ENCODE measurements at regions not wholly inside any gene's neighbourhood (a gene's known extent, or its start where the extent isn't known, plus 50 kb on each side); places are given as distances from the start of the nearest gene placed in this dataset.

DNA sequence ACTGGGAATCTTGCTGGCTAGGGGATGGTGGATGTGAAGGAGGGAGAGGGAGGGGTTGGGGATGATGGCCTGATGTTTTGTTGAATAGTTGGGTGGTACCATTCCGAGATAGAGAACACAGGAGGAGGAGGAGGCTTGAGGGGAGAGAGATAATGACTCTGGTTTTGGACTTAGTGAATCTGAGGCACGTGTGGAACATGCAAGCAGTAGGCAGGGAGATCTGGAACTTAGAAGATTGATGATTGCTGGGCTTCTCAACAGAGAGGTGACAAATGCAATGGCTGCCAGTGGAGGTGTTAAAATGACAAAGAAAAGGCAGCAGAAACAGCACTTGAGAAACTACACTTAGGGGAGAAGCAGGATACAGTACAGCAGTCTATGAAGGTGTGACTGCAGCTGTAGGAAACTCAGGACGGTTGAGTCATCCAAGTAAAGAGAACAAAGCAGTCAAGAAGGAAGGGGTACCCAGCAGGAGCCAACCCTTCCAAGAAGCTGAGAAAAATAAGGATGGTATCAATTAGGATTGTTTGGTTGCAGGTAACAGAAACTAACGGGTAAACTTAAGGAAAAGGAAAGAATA lies 186.8 kb upstream of the FOXN2 start:
- Histone ChIP-seq H3K4me1 (ENCODE audit: control insufficient read depth, insufficient read depth, low read length, poor library complexity, severe bottlenecking) (peaks cover 8% of the 10 kb centered on the region), H3K4me3 (ENCODE audit: insufficient read depth, low read depth, low read length, poor library complexity, severe bottlenecking) (no peak overlapping the region), H3K36me3 (ENCODE audit: control insufficient read depth, insufficient read depth, low read length) (no peaks in the 10 kb centered on the region), H3K27ac (ENCODE audit: insufficient read depth, low read length, poor library complexity, severe bottlenecking) (no peak overlapping the region), H3K9me3 (ENCODE audit: control insufficient read depth, low read length) (no peaks in the 10 kb centered on the region), H3K27me3 (replicated peaks; ENCODE audit: control insufficient read depth, insufficient read depth, low read length, poor library complexity, severe bottlenecking) (no peaks in the 10 kb centered on the region)
- DNase-seq: no peak

DNA sequence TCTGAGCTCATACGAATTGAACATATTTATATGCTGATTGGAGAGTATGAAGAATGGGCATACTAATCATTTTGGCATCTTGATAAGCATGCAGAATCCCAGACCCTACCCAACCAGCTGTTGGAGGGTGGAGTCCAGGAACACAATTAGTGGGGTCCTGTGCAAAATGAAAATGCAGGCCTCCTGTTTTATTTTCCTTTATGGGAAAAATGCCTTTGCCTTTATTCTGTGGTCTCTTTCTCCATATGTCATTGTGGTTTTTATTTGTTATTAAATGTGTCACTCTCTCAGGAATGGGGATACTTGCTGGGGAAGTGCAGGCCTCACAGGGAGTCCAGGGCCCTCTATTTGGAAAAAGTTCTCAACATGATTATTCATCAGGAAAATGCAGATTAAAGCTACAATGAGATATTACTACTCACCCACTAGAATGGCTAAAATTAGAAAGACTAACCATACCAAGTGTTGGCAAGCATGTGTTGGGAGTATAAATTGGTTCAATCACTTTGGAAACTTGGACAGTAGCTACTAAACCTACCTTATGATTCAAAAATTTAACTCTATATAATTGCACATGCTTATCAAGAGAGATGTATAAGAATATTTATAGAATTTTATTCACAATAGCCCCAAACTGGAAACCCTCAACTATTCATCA lies 185.1 kb upstream of the FOXN2 start:
- DNase-seq: no peak
- Histone ChIP-seq H3K4me1 (ENCODE audit: control insufficient read depth, insufficient read depth, low read length, poor library complexity, severe bottlenecking) (peaks cover 8% of the 10 kb centered on the region), H3K9me3 (ENCODE audit: control insufficient read depth, low read length) (no peaks in the 10 kb centered on the region), H3K27me3 (replicated peaks; ENCODE audit: control insufficient read depth, insufficient read depth, low read length, poor library complexity, severe bottlenecking) (no peaks in the 10 kb centered on the region), H3K27ac (ENCODE audit: insufficient read depth, low read length, poor library complexity, severe bottlenecking) (no peak overlapping the region), H3K4me3 (ENCODE audit: insufficient read depth, low read depth, low read length, poor library complexity, severe bottlenecking) (no peak overlapping the region), H3K36me3 (ENCODE audit: control insufficient read depth, insufficient read depth, low read length) (no peaks in the 10 kb centered on the region)

DNA sequence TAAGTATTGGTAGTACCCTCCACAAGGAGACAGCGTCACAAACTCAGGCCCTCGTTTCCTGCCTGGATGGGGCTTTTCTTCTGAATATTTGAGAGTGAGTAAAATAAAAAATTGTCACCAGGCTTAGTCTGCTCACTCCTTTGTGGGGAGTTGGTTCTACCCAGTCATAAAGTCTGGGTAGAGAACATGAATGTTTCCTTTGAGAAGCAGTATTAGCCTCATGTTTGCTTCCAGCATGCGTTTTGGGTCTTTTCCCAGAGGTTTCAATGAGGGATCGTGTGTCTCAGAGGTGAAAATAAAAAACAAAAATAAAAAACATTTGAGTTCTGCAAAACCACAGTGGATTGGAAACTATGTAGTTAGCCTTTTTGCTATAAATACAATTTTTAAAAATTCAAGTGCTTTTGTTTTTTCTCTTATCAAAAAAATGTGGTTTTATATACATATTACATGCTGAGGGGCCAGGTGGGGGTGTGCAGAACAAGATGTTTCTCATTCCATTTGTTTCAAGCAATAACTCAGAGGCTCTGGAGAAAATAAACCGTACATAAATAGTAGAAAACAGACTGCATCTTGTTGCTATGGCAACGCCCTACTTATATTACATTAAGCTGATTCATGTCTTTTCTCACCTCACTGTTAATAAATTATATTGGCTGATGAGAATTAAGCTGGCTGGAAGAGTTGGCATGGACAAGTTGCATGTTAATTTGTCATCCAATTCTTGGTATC lies 182.8 kb upstream of the FOXN2 start:
- Histone ChIP-seq H3K4me3 (ENCODE audit: insufficient read depth, low read depth, low read length, poor library complexity, severe bottlenecking) (no peak overlapping the region), H3K4me1 (ENCODE audit: control insufficient read depth, insufficient read depth, low read length, poor library complexity, severe bottlenecking) (peaks cover 8% of the 10 kb centered on the region), H3K27me3 (replicated peaks; ENCODE audit: control insufficient read depth, insufficient read depth, low read length, poor library complexity, severe bottlenecking) (no peaks in the 10 kb centered on the region), H3K36me3 (ENCODE audit: control insufficient read depth, insufficient read depth, low read length) (no peaks in the 10 kb centered on the region), H3K27ac (ENCODE audit: insufficient read depth, low read length, poor library complexity, severe bottlenecking) (peak overlapping the region; percentile 40), H3K9me3 (ENCODE audit: control insufficient read depth, low read length) (no peaks in the 10 kb centered on the region)
- peak in 1 of 3 donors; percentile 20 for DNase-seq

DNA sequence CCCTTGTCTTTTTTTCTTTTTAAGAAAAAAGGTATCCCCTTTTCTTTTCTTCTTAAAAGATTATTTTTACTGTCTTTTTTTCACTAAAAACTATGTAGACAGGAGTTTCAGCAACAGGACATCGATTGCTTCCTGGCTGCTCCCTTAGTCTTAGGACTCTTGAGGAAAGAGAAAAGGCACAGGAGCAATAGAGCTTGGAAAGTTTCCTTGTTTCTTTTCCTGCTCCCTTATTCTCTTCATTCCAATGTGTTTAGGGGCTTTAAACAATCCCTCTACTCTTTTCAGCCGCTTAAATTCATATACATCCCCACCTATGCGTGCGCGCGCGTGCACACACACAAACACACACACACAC lies 182.2 kb upstream of the FOXN2 start:
- no peak for DNase-seq
- no peaks in the 10 kb centered on the region for H3K9me3 ChIP-seq (ENCODE audit: control insufficient read depth, low read length)
- H3K27ac ChIP-seq (ENCODE audit: insufficient read depth, low read length, poor library complexity, severe bottlenecking): no peak overlapping the region

DNA sequence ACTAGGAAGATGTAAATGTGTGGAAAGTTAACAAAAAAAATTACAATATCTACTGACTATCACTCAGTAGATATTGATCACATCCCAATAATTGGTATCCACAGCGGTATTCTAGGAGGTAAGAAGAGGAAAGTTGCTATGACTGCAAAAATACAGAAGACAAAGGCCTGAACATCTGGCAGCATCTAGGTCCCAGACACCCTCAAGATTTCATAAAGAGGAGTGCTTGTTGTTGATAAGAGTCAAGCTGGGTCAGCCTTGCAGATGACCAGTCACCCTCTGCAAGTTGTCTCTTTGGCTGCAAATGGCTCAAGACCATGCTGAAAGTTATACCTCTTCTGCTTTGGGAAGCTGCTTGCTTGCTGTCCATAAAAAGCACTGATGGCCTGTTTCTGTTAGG lies 179.8 kb upstream of the FOXN2 start:
- Histone ChIP-seq H3K27ac (ENCODE audit: insufficient read depth, low read length, poor library complexity, severe bottlenecking) (no peak overlapping the region), H3K4me1 (ENCODE audit: control insufficient read depth, insufficient read depth, low read length, poor library complexity, severe bottlenecking) (peaks cover 8% of the 10 kb centered on the region), H3K27me3 (replicated peaks; ENCODE audit: control insufficient read depth, insufficient read depth, low read length, poor library complexity, severe bottlenecking) (no peaks in the 10 kb centered on the region), H3K36me3 (ENCODE audit: control insufficient read depth, insufficient read depth, low read length) (no peaks in the 10 kb centered on the region), H3K9me3 (ENCODE audit: control insufficient read depth, low read length) (no peaks in the 10 kb centered on the region), H3K4me3 (ENCODE audit: insufficient read depth, low read depth, low read length, poor library complexity, severe bottlenecking) (no peak overlapping the region)
- DNase-seq: no peak

More for the DNA sequence above, 182.2 kb upstream of the FOXN2 start:
- Histone ChIP-seq H3K4me1 (ENCODE audit: control insufficient read depth, insufficient read depth, low read length, poor library complexity, severe bottlenecking) (peaks cover 8% of the 10 kb centered on the region), H3K27me3 (replicated peaks; ENCODE audit: control insufficient read depth, insufficient read depth, low read length, poor library complexity, severe bottlenecking) (no peaks in the 10 kb centered on the region), H3K36me3 (ENCODE audit: control insufficient read depth, insufficient read depth, low read length) (no peaks in the 10 kb centered on the region), H3K4me3 (ENCODE audit: insufficient read depth, low read depth, low read length, poor library complexity, severe bottlenecking) (no peak overlapping the region)

DNA sequence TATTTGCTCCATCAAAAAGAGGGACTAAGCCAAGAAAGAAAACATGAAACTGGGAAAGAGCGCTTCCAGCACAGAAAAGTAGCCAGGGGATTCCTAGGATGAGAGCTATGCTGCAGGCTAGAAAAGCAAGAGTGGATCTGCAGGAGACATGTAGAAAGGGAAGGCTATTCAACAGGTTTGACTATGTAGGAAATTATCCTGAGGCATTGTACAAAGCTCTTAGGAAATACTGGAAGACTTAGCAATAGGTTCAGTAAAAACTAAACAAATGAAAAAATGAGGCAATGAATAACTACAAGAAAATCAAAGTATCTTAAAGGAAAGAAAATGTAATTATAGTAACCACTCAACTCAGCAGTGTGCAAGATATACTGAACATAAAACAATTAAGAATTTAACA lies 178.7 kb upstream of the FOXN2 start:
- no peak overlapping the region for H3K27ac ChIP-seq (ENCODE audit: insufficient read depth, low read length, poor library complexity, severe bottlenecking)
- H3K27me3 ChIP-seq (replicated peaks; ENCODE audit: control insufficient read depth, insufficient read depth, low read length, poor library complexity, severe bottlenecking): no peaks in the 10 kb centered on the region
- no peak overlapping the region for H3K4me3 ChIP-seq (ENCODE audit: insufficient read depth, low read depth, low read length, poor library complexity, severe bottlenecking)
- H3K4me1 ChIP-seq (ENCODE audit: control insufficient read depth, insufficient read depth, low read length, poor library complexity, severe bottlenecking): peaks cover 8% of the 10 kb centered on the region
- DNase-seq: no peak
- no peaks in the 10 kb centered on the region for H3K36me3 ChIP-seq (ENCODE audit: control insufficient read depth, insufficient read depth, low read length)
- no peaks in the 10 kb centered on the region for H3K9me3 ChIP-seq (ENCODE audit: control insufficient read depth, low read length)

DNA sequence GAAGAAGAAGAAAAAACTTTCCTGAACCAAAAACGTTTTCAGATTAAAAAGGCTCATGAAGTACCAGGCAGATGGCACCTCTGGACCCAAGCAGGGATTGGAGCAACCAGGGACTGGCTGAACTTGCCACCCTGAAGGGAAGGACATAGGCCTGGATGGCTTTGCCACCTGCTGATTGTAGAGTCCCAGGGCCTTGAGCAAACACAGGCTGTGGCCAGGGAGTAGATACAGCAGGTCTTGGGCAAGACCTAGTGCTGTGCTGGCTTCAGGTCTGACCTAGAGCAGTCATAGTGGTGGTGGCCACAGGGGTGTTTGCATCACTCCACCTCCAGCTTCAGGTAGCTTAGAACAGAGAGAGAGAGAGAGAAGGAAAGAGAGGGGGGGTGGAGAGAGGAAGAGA lies 176.7 kb upstream of the FOXN2 start:
- no peak for DNase-seq
- Histone ChIP-seq H3K9me3 (ENCODE audit: control insufficient read depth, low read length) (no peaks in the 10 kb centered on the region), H3K4me1 (ENCODE audit: control insufficient read depth, insufficient read depth, low read length, poor library complexity, severe bottlenecking) (no peaks in the 10 kb centered on the region), H3K36me3 (ENCODE audit: control insufficient read depth, insufficient read depth, low read length) (no peaks in the 10 kb centered on the region), H3K4me3 (ENCODE audit: insufficient read depth, low read depth, low read length, poor library complexity, severe bottlenecking) (no peak overlapping the region), H3K27me3 (replicated peaks; ENCODE audit: control insufficient read depth, insufficient read depth, low read length, poor library complexity, severe bottlenecking) (no peaks in the 10 kb centered on the region), H3K27ac (ENCODE audit: insufficient read depth, low read length, poor library complexity, severe bottlenecking) (no peak overlapping the region)

DNA sequence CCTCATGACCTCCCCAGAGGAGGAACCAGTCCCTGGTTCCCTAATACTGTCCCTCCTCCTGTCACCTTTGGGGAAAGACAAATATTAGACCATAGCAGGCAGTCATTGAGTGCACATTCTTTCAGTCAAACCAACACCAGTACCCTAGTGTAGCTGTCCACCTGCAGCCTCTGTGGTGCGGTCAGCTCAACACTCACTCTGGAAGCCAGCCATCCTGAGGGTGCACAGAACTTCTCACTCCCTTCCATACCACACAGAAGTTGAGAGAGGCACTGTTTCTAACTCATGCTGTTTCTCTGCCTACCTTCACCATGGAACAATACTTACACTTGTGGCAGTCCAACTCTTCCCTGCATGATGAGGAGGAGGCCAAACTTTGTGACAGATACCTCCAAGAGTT lies 175.6 kb upstream of the FOXN2 start:
- Histone ChIP-seq H3K27ac (ENCODE audit: insufficient read depth, low read length, poor library complexity, severe bottlenecking) (no peak overlapping the region), H3K4me3 (ENCODE audit: insufficient read depth, low read depth, low read length, poor library complexity, severe bottlenecking) (no peak overlapping the region), H3K27me3 (replicated peaks; ENCODE audit: control insufficient read depth, insufficient read depth, low read length, poor library complexity, severe bottlenecking) (no peaks in the 10 kb centered on the region), H3K9me3 (ENCODE audit: control insufficient read depth, low read length) (no peaks in the 10 kb centered on the region), H3K36me3 (ENCODE audit: control insufficient read depth, insufficient read depth, low read length) (no peaks in the 10 kb centered on the region), H3K4me1 (ENCODE audit: control insufficient read depth, insufficient read depth, low read length, poor library complexity, severe bottlenecking) (no peaks in the 10 kb centered on the region)
- DNase-seq: no peak

DNA sequence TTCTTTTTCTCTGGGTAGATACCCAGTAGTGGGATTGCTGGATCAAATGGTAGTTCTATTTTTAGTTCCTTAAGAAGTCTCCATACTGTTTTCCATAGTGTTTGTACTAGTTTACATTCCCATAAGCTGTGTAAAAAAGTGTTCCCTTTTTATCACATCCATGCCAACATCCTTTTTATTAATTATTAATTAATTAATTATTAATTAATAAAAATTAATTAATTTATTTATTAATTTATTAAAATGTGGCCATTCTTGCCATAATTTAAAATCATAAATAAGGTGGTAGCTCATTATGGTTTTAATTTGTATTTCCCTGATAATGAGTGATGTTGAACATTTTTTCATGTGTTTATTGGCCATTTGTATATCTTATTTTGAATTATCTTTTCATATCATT lies 173.9 kb upstream of the FOXN2 start:
- H3K27me3 ChIP-seq (replicated peaks; ENCODE audit: control insufficient read depth, insufficient read depth, low read length, poor library complexity, severe bottlenecking): no peaks in the 10 kb centered on the region
- no peaks in the 10 kb centered on the region for H3K36me3 ChIP-seq (ENCODE audit: control insufficient read depth, insufficient read depth, low read length)
- no peak for DNase-seq
- H3K9me3 ChIP-seq (ENCODE audit: control insufficient read depth, low read length): no peaks in the 10 kb centered on the region
- no peaks in the 10 kb centered on the region for H3K4me1 ChIP-seq (ENCODE audit: control insufficient read depth, insufficient read depth, low read length, poor library complexity, severe bottlenecking)
- H3K4me3 ChIP-seq (ENCODE audit: insufficient read depth, low read depth, low read length, poor library complexity, severe bottlenecking): no peak overlapping the region
- no peak overlapping the region for H3K27ac ChIP-seq (ENCODE audit: insufficient read depth, low read length, poor library complexity, severe bottlenecking)

DNA sequence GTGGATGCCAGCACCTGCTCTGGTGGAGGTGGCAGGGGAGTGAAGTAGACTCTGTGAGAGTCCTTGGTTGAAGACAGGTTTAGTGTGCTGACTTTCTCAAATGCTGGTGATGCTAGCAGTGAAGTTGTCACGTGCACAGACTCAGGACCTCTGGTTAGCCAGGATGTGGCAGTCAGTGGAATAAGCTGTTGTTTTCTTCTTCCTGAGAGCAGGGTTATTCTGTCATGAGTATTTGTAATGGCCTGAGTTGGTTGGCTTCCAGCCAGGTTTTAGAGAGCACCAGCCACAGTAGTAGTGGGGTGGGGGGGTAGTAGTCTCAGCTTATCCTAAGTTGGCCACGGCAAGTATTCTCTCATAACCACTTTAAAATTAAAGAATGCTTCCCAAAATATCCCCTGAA lies 169.7 kb upstream of the FOXN2 start:
- H3K9me3 ChIP-seq (ENCODE audit: control insufficient read depth, low read length): no peaks in the 10 kb centered on the region
- DNase-seq: no peak
- H3K27ac ChIP-seq (ENCODE audit: insufficient read depth, low read length, poor library complexity, severe bottlenecking): no peak overlapping the region

More for the DNA sequence above, 169.7 kb upstream of the FOXN2 start:
- H3K4me1 ChIP-seq (ENCODE audit: control insufficient read depth, insufficient read depth, low read length, poor library complexity, severe bottlenecking): no peaks in the 10 kb centered on the region
- no peak overlapping the region for H3K4me3 ChIP-seq (ENCODE audit: insufficient read depth, low read depth, low read length, poor library complexity, severe bottlenecking)
- no peaks in the 10 kb centered on the region for H3K36me3 ChIP-seq (ENCODE audit: control insufficient read depth, insufficient read depth, low read length)
- H3K27me3 ChIP-seq (replicated peaks; ENCODE audit: control insufficient read depth, insufficient read depth, low read length, poor library complexity, severe bottlenecking): no peaks in the 10 kb centered on the region

Data from effector memory CD4-positive, alpha-beta T cell (primary cell).